HUES48 (cell line): ENCODE measurements at regions not wholly inside any gene's neighbourhood (a gene's known extent, or its start where the extent isn't known, plus 50 kb on each side); places are given as distances from the start of the nearest gene placed in this dataset.
"Not testable (repeated sequence)": the region's sequence is repeated elsewhere in the genome, so short reads cannot be mapped to it uniquely, and the experiment has no call there.

Source experiments
- H3K27ac ChIP-seq: one replicate; pipeline ENCODE4 v1.7.0; 2013; ENCODE audit warnings: low read depth, low read length, inconsistent platforms
- H3K27me3 ChIP-seq: 2 replicates; pipeline ENCODE4 v1.6.1; 2013; ENCODE audit warnings: mild to moderate bottlenecking, low read length; ENCODE audit not compliant: control insufficient read depth, insufficient read depth
- H3K36me3 ChIP-seq: 2 replicates; pipeline ENCODE4 v1.6.1; 2013; ENCODE audit warnings: low read length; ENCODE audit not compliant: control insufficient read depth, insufficient read depth
- H3K4me1 ChIP-seq: 2 replicates; pipeline ENCODE4 v1.6.1; 2013; ENCODE audit warnings: mild to moderate bottlenecking, low read length; ENCODE audit not compliant: control insufficient read depth, insufficient read depth
- H3K4me3 ChIP-seq: 2 replicates; pipeline ENCODE4 v1.5.1; 2013; ENCODE audit warnings: mild to moderate bottlenecking, low read depth, low read length
- H3K9ac ChIP-seq: 2 replicates; pipeline ENCODE4 v1.6.1; 2013; ENCODE audit warnings: mild to moderate bottlenecking, low read depth, low read length, moderate library complexity
- H3K9me3 ChIP-seq: 2 replicates; pipeline ENCODE4 v1.6.1; 2013; ENCODE audit warnings: low read length; ENCODE audit not compliant: control insufficient read depth, insufficient read depth

- H3K9me3 ChIP-seq = peaks cover 5% of the 10 kb centered on the region; the same call in 1 of the 2 replicates
- H3K27ac ChIP-seq = no peak overlapping the region
- no peaks in the 10 kb centered on the region for H3K36me3 ChIP-seq
- no peak overlapping the region for H3K9ac ChIP-seq
- H3K27me3 ChIP-seq = no peaks in the 10 kb centered on the region
- no peak overlapping the region for H3K4me3 ChIP-seq
- H3K4me1 ChIP-seq = no peaks in the 10 kb centered on the region
Measured at GRCh38 chr6:115838763-115839401, 221.8 kb downstream of the FRK start.

- H3K36me3 ChIP-seq = no peaks in the 10 kb centered on the region
- H3K4me1 ChIP-seq = no peaks in the 10 kb centered on the region
- H3K9me3 ChIP-seq = peaks cover 5% of the 10 kb centered on the region; the same call in 1 of the 2 replicates
- no peak overlapping the region for H3K27ac ChIP-seq
- no peaks in the 10 kb centered on the region for H3K27me3 ChIP-seq
- no peak overlapping the region for H3K4me3 ChIP-seq
- H3K9ac ChIP-seq = no peak overlapping the region
Measured at GRCh38 chr6:115838216-115838615, 222.5 kb downstream of the FRK start.

GRCh38 chr6:115836374-115836773 is 224.3 kb downstream of the FRK start:
- not testable (repeated sequence) for H3K36me3 ChIP-seq, H3K9ac ChIP-seq, H3K27ac ChIP-seq, H3K27me3 ChIP-seq, H3K4me1 ChIP-seq, H3K4me3 ChIP-seq, H3K9me3 ChIP-seq

DNA sequence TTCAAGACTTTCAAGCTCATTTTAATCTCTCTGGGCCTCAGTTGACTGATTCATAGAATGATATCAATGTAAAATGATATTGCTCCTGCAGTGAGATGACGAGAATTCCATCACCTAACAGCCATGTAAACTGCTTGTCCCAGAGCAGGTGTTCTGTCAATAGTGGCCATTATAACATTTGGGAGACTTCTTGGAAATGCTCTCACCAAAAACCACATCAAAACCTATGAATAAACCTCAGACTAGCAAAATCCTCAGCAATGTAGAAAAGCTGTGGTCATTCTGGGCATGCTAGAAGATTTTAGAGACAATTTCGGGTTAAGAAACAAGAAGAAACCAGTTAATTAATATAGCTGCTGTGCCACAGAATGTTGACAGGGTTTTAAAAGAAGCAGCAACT is 225.4 kb downstream of the FRK start:
- peaks cover 6% of the 10 kb centered on the region; the same call in 1 of the 2 replicates for H3K4me1 ChIP-seq
- peaks cover 5% of the 10 kb centered on the region; the same call in 1 of the 2 replicates for H3K9me3 ChIP-seq
- H3K9ac ChIP-seq = no peak overlapping the region
- no peak overlapping the region for H3K4me3 ChIP-seq
- no peak overlapping the region for H3K27ac ChIP-seq
- no peaks in the 10 kb centered on the region for H3K36me3 ChIP-seq
- no peaks in the 10 kb centered on the region for H3K27me3 ChIP-seq

DNA sequence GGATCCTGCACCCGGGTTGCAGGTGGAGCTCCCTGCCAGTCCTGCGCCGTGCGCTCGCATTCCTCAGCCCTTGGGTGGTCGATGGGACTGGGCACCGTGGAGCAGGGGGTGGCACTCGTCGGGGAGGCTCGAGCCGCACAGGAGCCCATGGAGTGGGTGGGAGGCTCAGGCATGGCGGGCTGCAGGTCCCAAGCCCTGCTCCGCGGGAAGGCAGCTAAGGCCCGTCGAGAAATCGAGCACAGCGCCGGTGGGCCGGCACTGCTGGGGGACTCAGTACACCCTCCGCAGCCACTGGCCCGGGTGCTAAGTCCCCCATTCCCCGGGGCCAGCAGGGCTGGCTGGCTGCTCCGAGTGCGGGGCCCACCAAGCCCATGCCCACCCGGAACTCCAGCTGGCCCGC is 226.1 kb downstream of the FRK start:
- not testable (repeated sequence) for H3K27ac ChIP-seq, H3K9me3 ChIP-seq, H3K36me3 ChIP-seq

GRCh38 chr6:115832786-115833185 is 227.9 kb downstream of the FRK start:
- no peak overlapping the region for H3K4me3 ChIP-seq

More for the DNA sequence above, 226.1 kb downstream of the FRK start:
- not testable (repeated sequence) for H3K27me3 ChIP-seq, H3K4me1 ChIP-seq, H3K9ac ChIP-seq, H3K4me3 ChIP-seq

GRCh38 chr6:115832186-115832585 is 228.5 kb downstream of the FRK start:
- H3K27ac ChIP-seq = no peak overlapping the region
- no peaks in the 10 kb centered on the region for H3K27me3 ChIP-seq
- peaks cover 5% of the 10 kb centered on the region; the same call in 1 of the 2 replicates for H3K9me3 ChIP-seq
- no peak overlapping the region for H3K4me3 ChIP-seq
- no peak overlapping the region for H3K9ac ChIP-seq
- no peaks in the 10 kb centered on the region for H3K36me3 ChIP-seq
- peaks cover 6% of the 10 kb centered on the region; the same call in 1 of the 2 replicates for H3K4me1 ChIP-seq

More at GRCh38 chr6:115832786-115833185, 227.9 kb downstream of the FRK start:
- Histone ChIP-seq H3K27me3 (no peaks in the 10 kb centered on the region), H3K9ac (no peak overlapping the region), H3K36me3 (no peaks in the 10 kb centered on the region), H3K27ac (no peak overlapping the region), H3K9me3 (peaks cover 5% of the 10 kb centered on the region; the same call in 1 of the 2 replicates), H3K4me1 (peaks cover 6% of the 10 kb centered on the region; the same call in 1 of the 2 replicates)

GRCh38 chr6:115830895-115831294 is 229.8 kb downstream of the FRK start:
- Histone ChIP-seq H3K27ac (no peak overlapping the region), H3K9ac (no peak overlapping the region), H3K9me3 (0 out of 2 replicates have a peak, but pooled peaks cover under 1% of the 10 kb centered on the region), H3K27me3 (no peaks in the 10 kb centered on the region), H3K4me3 (no peak overlapping the region), H3K36me3 (no peaks in the 10 kb centered on the region), H3K4me1 (peaks cover 6% of the 10 kb centered on the region; the same call in 1 of the 2 replicates)

GRCh38 chr6:115821798-115822197 is 238.9 kb downstream of the FRK start:
- H3K27ac ChIP-seq = no peak overlapping the region
- H3K9ac ChIP-seq = no peak overlapping the region
- no peaks in the 10 kb centered on the region for H3K4me1 ChIP-seq
- H3K36me3 ChIP-seq = no peaks in the 10 kb centered on the region
- no peak overlapping the region for H3K4me3 ChIP-seq
- no peaks in the 10 kb centered on the region for H3K9me3 ChIP-seq
- H3K27me3 ChIP-seq = no peaks in the 10 kb centered on the region

DNA sequence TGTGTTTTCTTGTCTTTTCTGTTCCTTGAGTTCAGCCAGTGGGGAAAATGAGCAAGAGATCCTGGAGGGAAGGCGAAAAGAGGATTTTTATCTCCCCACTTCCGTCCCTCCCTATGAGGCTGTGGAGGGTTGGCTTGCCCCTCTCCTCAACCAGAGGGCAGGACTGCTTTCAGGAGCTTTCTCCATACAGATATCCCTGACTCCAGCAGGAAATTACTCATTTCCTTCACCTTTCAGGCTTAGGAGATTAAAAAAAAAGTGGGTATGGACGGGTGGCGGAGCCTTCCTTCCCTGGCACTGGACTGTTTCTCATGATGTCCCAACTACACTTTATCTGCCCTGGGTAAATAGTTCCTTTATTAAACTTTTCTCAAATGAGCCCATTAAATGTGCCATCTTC is 241.2 kb downstream of the FRK start:
- H3K27ac ChIP-seq = no peak overlapping the region
- H3K9me3 ChIP-seq = no peaks in the 10 kb centered on the region
- H3K4me1 ChIP-seq = no peaks in the 10 kb centered on the region
- no peaks in the 10 kb centered on the region for H3K36me3 ChIP-seq
- H3K9ac ChIP-seq = no peak overlapping the region
- no peaks in the 10 kb centered on the region for H3K27me3 ChIP-seq
- H3K4me3 ChIP-seq = no peak overlapping the region

DNA sequence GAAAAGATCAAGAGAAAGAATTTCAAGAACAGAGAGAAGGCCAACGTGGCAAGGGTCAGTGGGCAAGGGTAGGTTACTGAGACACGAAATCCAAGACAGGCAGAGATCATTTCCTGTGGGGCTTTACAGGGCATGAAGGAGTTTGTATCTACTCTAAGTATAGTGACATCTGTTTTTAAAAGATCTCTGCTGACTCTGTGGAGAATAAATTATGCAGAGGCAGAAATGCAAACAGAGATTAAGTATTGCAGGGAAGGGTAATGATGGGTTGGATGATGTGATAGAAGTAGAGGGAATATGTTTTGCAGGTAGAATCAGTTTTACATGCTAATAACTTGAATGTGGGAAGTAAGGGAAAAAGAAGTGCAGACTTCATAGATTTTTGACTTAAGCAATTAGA is 243.5 kb downstream of the FRK start:
- no peak overlapping the region for H3K4me3 ChIP-seq
- no peaks in the 10 kb centered on the region for H3K9me3 ChIP-seq
- H3K27ac ChIP-seq = no peak overlapping the region
- no peaks in the 10 kb centered on the region for H3K4me1 ChIP-seq
- no peak overlapping the region for H3K9ac ChIP-seq
- no peaks in the 10 kb centered on the region for H3K27me3 ChIP-seq
- no peaks in the 10 kb centered on the region for H3K36me3 ChIP-seq
